EH (cell line): ENCODE measurements at regions not wholly inside any gene's neighbourhood (a gene's known extent, or its start where the extent isn't known, plus 50 kb on each side); places are given as distances from the start of the nearest gene placed in this dataset.

Source experiments
- DNase-seq: peaks from one replicate; pipeline ENCODE4 v3.0.0-alpha.2; 2015; ENCODE audit warnings: low read depth

GRCh38 chr4:186934244-186934643, 210.6 kb upstream of the FAT1 start:
- DNase-seq, result no peak

GRCh38 chr4:186934841-186935443, 211.3 kb upstream of the FAT1 start:
- no peak for DNase-seq

- no peak for DNase-seq
Observed at GRCh38 chr4:186935901-186936300, 212.2 kb upstream of the FAT1 start.

- peak; percentile 93 for DNase-seq
Observed at GRCh38 chr4:186936496-186937375, 213.1 kb upstream of the FAT1 start.

- no peak for DNase-seq
Observed at GRCh38 chr4:186939226-186939625, 215.6 kb upstream of the FAT1 start.

- DNase-seq, result no peak
Observed at GRCh38 chr4:186939766-186940165, 216.1 kb upstream of the FAT1 start.

- DNase-seq, result no peak
Observed at GRCh38 chr4:186940476-186940875, 216.8 kb upstream of the FAT1 start.

- peak; percentile 71 for DNase-seq
Observed at GRCh38 chr4:186942758-186943377, 219.2 kb upstream of the FAT1 start.

- peak; percentile 74 for DNase-seq
Observed at GRCh38 chr4:186943411-186943810, 219.8 kb upstream of the FAT1 start.

- no peak for DNase-seq
Observed at GRCh38 chr4:186946136-186946535, 222.5 kb upstream of the FAT1 start.

GRCh38 chr4:186946682-186947294, 223.1 kb upstream of the FAT1 start:
- no peak for DNase-seq

- DNase-seq, result peak; percentile 98
Observed at GRCh38 chr4:186948361-186949242, 224.9 kb upstream of the FAT1 start.

GRCh38 chr4:186949847-186950246, 226.2 kb upstream of the FAT1 start:
- DNase-seq, result no peak

- no peak for DNase-seq
Observed at GRCh38 chr4:186952709-186953108, 229.1 kb upstream of the FAT1 start.

GRCh38 chr4:186953599-186954260, 230.1 kb upstream of the FAT1 start:
- peak; percentile 61 for DNase-seq

- no peak for DNase-seq
Observed at GRCh38 chr4:186954509-186954908, 230.9 kb upstream of the FAT1 start.

- DNase-seq, result no peak
Observed at GRCh38 chr4:186954956-186955355, 231.3 kb upstream of the FAT1 start.

GRCh38 chr4:186957952-186958555, 234.4 kb upstream of the FAT1 start:
- DNase-seq, result peak; percentile 41

- peak; percentile 18 for DNase-seq
Observed at GRCh38 chr4:186958726-186959350, 235.2 kb upstream of the FAT1 start.
